ENCODE measurements at regions not wholly inside any gene's neighbourhood (a gene's known extent, or its start where the extent isn't known, plus 50 kb on each side); places are given as distances from the start of the nearest gene placed in this dataset.

DNA sequence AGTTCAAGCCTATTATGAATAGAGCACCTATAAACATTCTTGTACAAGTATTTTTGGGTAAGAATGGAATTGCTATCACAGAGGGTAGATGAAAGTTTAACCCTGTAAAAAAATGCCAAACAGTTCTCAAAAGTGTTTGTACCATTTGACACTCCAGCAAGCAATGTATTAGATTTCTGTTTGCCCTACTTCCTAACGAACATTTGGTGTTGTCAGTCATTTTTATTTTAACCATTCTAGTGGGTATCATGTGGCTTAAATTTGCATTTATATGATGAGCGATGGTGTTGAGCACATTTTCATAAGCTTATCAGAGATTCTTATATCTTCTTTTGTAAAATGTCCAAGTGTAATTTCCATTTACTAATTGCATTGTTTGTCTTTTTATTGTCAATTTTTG is 608.2 kb upstream of the ACVR2A start:
- H3K36me3 ChIP-seq (ENCODE audit: insufficient read depth, low read depth, low read length), result no peaks in the 10 kb centered on the region
- no peak overlapping the region for H3K9ac ChIP-seq (ENCODE audit: low read depth, low read length)
- H3K27me3 ChIP-seq (ENCODE audit: insufficient read depth, low read length), result no peaks in the 10 kb centered on the region
- H3K9me3 ChIP-seq (ENCODE audit: insufficient read depth, low read depth, low read length), result no peaks in the 10 kb centered on the region
- no peak overlapping the region for H3K4me3 ChIP-seq (ENCODE audit: low read length)
- H3K27ac ChIP-seq (ENCODE audit: low read length), result no peak overlapping the region
- no peaks in the 10 kb centered on the region for H3K4me1 ChIP-seq (ENCODE audit: insufficient read depth, low read length)

DNA sequence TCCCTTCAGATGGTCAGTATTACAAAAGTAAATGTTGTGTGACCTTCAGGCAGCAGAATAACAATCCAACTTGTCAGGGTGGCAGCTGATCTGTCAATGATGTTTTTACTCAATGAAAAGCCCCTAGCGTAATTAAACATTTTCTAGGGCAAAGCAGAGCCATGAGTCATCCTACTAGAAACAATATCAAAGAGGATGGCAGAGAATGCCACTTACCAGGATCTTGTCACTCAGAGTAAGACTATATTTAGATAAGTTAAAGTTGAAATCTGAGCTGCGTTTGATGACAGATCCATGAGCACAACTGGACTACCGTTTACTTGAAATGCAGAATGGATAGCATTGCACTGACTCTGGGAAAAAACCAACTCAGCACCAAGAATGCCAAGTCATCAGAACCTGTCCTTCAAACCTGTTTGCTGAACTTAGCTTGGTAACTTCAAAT is 612.6 kb upstream of the ACVR2A start:
- Histone ChIP-seq H3K27ac (ENCODE audit: low read length) (no peak overlapping the region), H3K9me3 (ENCODE audit: insufficient read depth, low read depth, low read length) (no peaks in the 10 kb centered on the region), H3K27me3 (ENCODE audit: insufficient read depth, low read length) (no peaks in the 10 kb centered on the region), H3K4me1 (ENCODE audit: insufficient read depth, low read length) (no peaks in the 10 kb centered on the region), H3K9ac (ENCODE audit: low read depth, low read length) (no peak overlapping the region), H3K36me3 (ENCODE audit: insufficient read depth, low read depth, low read length) (no peaks in the 10 kb centered on the region), H3K4me3 (ENCODE audit: low read length) (no peak overlapping the region)

- no peaks in the 10 kb centered on the region for H3K9me3 ChIP-seq (ENCODE audit: insufficient read depth, low read depth, low read length)
- H3K4me3 ChIP-seq (ENCODE audit: low read length), result no peak overlapping the region
- no peaks in the 10 kb centered on the region for H3K4me1 ChIP-seq (ENCODE audit: insufficient read depth, low read length)
- H3K36me3 ChIP-seq (ENCODE audit: insufficient read depth, low read depth, low read length), result no peaks in the 10 kb centered on the region
- H3K27ac ChIP-seq (ENCODE audit: low read length), result no peak overlapping the region
- no peak overlapping the region for H3K9ac ChIP-seq (ENCODE audit: low read depth, low read length)
- H3K27me3 ChIP-seq (ENCODE audit: insufficient read depth, low read length), result no peaks in the 10 kb centered on the region
These were observed 613.2 kb upstream of the ACVR2A start for GRCh38 chr2:147231607-147232006.

DNA sequence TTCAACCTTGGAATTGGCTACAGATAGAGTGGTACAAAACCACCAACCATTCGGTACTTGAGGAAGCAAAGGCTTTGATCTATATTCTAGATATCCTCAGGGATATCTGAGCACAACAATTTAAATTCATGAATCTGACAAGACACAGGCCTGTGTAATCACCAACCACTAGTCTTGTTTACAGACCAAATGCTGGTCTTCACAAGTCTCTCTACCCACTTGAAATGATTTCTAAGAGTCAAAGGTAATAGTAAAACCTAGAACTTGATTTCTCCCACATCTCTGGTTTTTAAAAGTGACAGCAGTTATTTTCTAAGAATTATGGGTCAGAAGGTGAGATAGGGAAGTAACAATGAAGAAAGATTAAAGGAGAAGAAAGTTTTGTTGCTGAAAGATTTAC is 613.7 kb upstream of the ACVR2A start:
- Histone ChIP-seq H3K9me3 (ENCODE audit: insufficient read depth, low read depth, low read length) (no peaks in the 10 kb centered on the region), H3K36me3 (ENCODE audit: insufficient read depth, low read depth, low read length) (no peaks in the 10 kb centered on the region)

DNA sequence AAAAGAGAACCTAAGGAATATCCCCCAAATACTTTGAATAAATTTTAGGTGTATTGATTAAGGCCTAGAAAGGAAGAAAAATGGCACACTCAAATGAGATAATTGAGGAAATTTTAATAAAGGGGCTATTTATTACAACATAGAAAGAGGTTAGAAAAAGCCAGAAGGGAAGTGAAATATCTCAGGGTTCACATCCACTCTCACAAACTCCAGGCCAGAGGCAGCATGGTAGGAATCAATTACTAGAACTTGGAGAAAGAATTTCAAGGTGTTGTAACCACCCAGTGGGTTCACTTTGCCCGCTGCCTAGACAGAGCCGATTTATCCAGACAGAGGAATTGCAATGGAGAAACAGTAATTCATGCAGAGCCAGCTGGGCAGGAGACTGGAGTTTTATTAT is 617.5 kb upstream of the ACVR2A start:
- Histone ChIP-seq H3K36me3 (ENCODE audit: insufficient read depth, low read depth, low read length) (no peaks in the 10 kb centered on the region), H3K27ac (ENCODE audit: low read length) (no peak overlapping the region), H3K9ac (ENCODE audit: low read depth, low read length) (no peak overlapping the region), H3K4me3 (ENCODE audit: low read length) (no peak overlapping the region), H3K4me1 (ENCODE audit: insufficient read depth, low read length) (peaks cover 5% of the 10 kb centered on the region; the same call in 1 of the 2 replicates), H3K9me3 (ENCODE audit: insufficient read depth, low read depth, low read length) (no peaks in the 10 kb centered on the region), H3K27me3 (ENCODE audit: insufficient read depth, low read length) (no peaks in the 10 kb centered on the region)

More for the DNA sequence above, 613.7 kb upstream of the ACVR2A start:
- Histone ChIP-seq H3K4me1 (ENCODE audit: insufficient read depth, low read length) (no peaks in the 10 kb centered on the region), H3K4me3 (ENCODE audit: low read length) (no peak overlapping the region), H3K27ac (ENCODE audit: low read length) (no peak overlapping the region), H3K27me3 (ENCODE audit: insufficient read depth, low read length) (no peaks in the 10 kb centered on the region), H3K9ac (ENCODE audit: low read depth, low read length) (no peak overlapping the region)

GRCh38 chr2:147224070-147224469 is 620.8 kb upstream of the ACVR2A start:
- Histone ChIP-seq H3K27ac (ENCODE audit: low read length) (no peak overlapping the region), H3K4me1 (ENCODE audit: insufficient read depth, low read length) (peaks cover 5% of the 10 kb centered on the region; the same call in 1 of the 2 replicates), H3K9me3 (ENCODE audit: insufficient read depth, low read depth, low read length) (peaks cover 5% of the 10 kb centered on the region; the same call in 1 of the 2 replicates), H3K36me3 (ENCODE audit: insufficient read depth, low read depth, low read length) (no peaks in the 10 kb centered on the region), H3K4me3 (ENCODE audit: low read length) (no peak overlapping the region), H3K27me3 (ENCODE audit: insufficient read depth, low read length) (no peaks in the 10 kb centered on the region), H3K9ac (ENCODE audit: low read depth, low read length) (no peak overlapping the region)

GRCh38 chr2:147223553-147224060 is 621.2 kb upstream of the ACVR2A start:
- no peak overlapping the region for H3K4me3 ChIP-seq (ENCODE audit: low read length)
- peaks cover 5% of the 10 kb centered on the region; the same call in 1 of the 2 replicates for H3K4me1 ChIP-seq (ENCODE audit: insufficient read depth, low read length)
- no peaks in the 10 kb centered on the region for H3K27me3 ChIP-seq (ENCODE audit: insufficient read depth, low read length)
- no peaks in the 10 kb centered on the region for H3K36me3 ChIP-seq (ENCODE audit: insufficient read depth, low read depth, low read length)
- H3K9me3 ChIP-seq (ENCODE audit: insufficient read depth, low read depth, low read length), result peaks cover 5% of the 10 kb centered on the region; the same call in 1 of the 2 replicates
- H3K27ac ChIP-seq (ENCODE audit: low read length), result no peak overlapping the region
- no peak overlapping the region for H3K9ac ChIP-seq (ENCODE audit: low read depth, low read length)

DNA sequence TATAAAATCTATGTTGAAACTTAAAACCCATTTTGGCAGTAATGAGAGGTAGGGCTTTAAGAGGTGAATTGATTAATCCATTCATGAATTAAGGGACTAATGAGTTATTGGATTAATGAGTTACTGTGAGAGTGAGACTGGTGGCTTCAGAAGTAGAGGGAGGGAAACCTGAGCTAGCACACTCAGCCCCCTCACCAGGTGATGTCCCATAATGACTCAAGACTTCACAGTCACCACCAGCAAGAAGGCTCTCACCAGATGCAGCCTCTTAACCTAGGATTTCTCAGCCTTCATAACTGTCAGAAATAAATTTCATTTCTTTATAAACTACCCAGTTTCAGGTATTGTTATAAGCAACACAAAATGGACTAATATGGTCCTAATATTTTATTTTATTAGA is 621.7 kb upstream of the ACVR2A start:
- no peak overlapping the region for H3K27ac ChIP-seq (ENCODE audit: low read length)
- H3K36me3 ChIP-seq (ENCODE audit: insufficient read depth, low read depth, low read length), result no peaks in the 10 kb centered on the region

DNA sequence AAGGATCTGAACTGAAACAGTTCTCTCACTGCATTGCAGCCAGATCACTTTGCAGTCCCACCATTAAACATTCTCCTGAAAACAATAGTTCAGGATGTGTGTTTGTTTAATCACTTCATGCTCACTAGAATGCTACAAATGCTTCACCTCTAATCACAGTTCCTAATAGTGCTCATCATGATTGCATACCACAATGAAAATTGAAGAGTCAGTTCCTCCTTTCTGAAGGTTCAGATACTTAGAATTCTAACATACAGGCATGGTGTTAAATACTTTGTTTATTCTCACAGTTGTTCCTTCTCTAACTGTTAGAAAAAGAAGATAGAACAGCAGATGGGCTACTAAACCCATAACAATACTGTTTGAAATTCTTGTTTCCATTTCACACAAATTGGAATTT is 622.3 kb upstream of the ACVR2A start:
- Histone ChIP-seq H3K4me3 (ENCODE audit: low read length) (no peak overlapping the region), H3K9ac (ENCODE audit: low read depth, low read length) (no peak overlapping the region), H3K27ac (ENCODE audit: low read length) (no peak overlapping the region), H3K27me3 (ENCODE audit: insufficient read depth, low read length) (no peaks in the 10 kb centered on the region), H3K36me3 (ENCODE audit: insufficient read depth, low read depth, low read length) (no peaks in the 10 kb centered on the region), H3K4me1 (ENCODE audit: insufficient read depth, low read length) (peaks cover 5% of the 10 kb centered on the region; the same call in 1 of the 2 replicates), H3K9me3 (ENCODE audit: insufficient read depth, low read depth, low read length) (peaks cover 12% of the 10 kb centered on the region)

More for the DNA sequence above, 621.7 kb upstream of the ACVR2A start:
- peaks cover 5% of the 10 kb centered on the region; the same call in 1 of the 2 replicates for H3K4me1 ChIP-seq (ENCODE audit: insufficient read depth, low read length)
- no peak overlapping the region for H3K9ac ChIP-seq (ENCODE audit: low read depth, low read length)
- peaks cover 7% of the 10 kb centered on the region; the same call in 1 of the 2 replicates for H3K9me3 ChIP-seq (ENCODE audit: insufficient read depth, low read depth, low read length)
- no peak overlapping the region for H3K4me3 ChIP-seq (ENCODE audit: low read length)
- no peaks in the 10 kb centered on the region for H3K27me3 ChIP-seq (ENCODE audit: insufficient read depth, low read length)

GRCh38 chr2:147214914-147215313 is 629.9 kb upstream of the ACVR2A start:
- Histone ChIP-seq H3K27me3 (ENCODE audit: insufficient read depth, low read length) (no peaks in the 10 kb centered on the region), H3K9ac (ENCODE audit: low read depth, low read length) (no peak overlapping the region), H3K36me3 (ENCODE audit: insufficient read depth, low read depth, low read length) (no peaks in the 10 kb centered on the region), H3K4me1 (ENCODE audit: insufficient read depth, low read length) (no peaks in the 10 kb centered on the region), H3K4me3 (ENCODE audit: low read length) (no peak overlapping the region), H3K27ac (ENCODE audit: low read length) (no peak overlapping the region), H3K9me3 (ENCODE audit: insufficient read depth, low read depth, low read length) (peaks cover 12% of the 10 kb centered on the region)

DNA sequence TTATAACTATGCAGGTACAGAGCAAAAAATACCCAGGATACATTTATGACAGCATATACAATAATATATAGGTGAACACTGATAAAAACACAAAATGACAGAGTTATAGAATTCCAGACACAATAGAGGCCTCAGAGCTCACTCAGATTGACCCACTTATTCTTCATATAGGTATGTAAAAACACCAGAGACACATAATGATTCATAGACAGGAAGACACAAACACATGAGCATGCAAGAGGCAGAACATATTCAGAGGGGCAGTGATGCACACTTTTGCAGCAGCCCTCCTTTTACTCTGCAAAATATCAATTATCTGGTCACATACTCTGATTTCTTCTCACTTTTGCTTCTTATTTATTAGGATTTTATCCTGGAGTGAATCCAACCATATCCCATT is 633.3 kb upstream of the ACVR2A start:
- H3K27me3 ChIP-seq (ENCODE audit: insufficient read depth, low read length), result no peaks in the 10 kb centered on the region
- H3K9ac ChIP-seq (ENCODE audit: low read depth, low read length), result no peak overlapping the region
- no peaks in the 10 kb centered on the region for H3K9me3 ChIP-seq (ENCODE audit: insufficient read depth, low read depth, low read length)
- no peaks in the 10 kb centered on the region for H3K36me3 ChIP-seq (ENCODE audit: insufficient read depth, low read depth, low read length)
- no peak overlapping the region for H3K27ac ChIP-seq (ENCODE audit: low read length)
- no peak overlapping the region for H3K4me3 ChIP-seq (ENCODE audit: low read length)
- no peaks in the 10 kb centered on the region for H3K4me1 ChIP-seq (ENCODE audit: insufficient read depth, low read length)

DNA sequence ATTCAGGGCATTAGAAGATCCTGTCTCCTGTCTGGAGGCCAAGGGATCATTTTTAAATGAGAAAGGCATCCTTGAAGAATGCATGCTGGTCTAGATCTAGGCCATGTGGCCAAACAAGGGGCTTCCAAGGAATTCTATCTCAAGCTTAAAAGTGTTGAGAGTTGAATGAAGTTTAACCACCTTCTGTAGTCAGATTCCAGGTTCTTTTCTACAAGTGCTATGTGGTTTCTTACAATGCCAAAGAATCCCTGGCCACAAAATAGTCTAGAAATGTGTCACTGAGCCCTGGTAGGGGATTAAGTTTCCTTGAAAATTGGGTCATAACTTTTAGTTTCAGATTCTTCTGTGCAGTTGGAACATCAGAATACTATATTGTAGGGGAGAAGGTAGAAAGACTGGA is 640.7 kb upstream of the ACVR2A start:
- Histone ChIP-seq H3K27me3 (ENCODE audit: insufficient read depth, low read length) (no peaks in the 10 kb centered on the region), H3K9ac (ENCODE audit: low read depth, low read length) (no peak overlapping the region), H3K27ac (ENCODE audit: low read length) (no peak overlapping the region), H3K36me3 (ENCODE audit: insufficient read depth, low read depth, low read length) (no peaks in the 10 kb centered on the region), H3K9me3 (ENCODE audit: insufficient read depth, low read depth, low read length) (peaks cover 10% of the 10 kb centered on the region), H3K4me3 (ENCODE audit: low read length) (no peak overlapping the region), H3K4me1 (ENCODE audit: insufficient read depth, low read length) (peaks cover 9% of the 10 kb centered on the region; the same call in 1 of the 2 replicates)
